ENCODE measurements at regions not wholly inside any gene's neighbourhood (a gene's known extent, or its start where the extent isn't known, plus 50 kb on each side); places are given as distances from the start of the nearest gene placed in this dataset.

DNA sequence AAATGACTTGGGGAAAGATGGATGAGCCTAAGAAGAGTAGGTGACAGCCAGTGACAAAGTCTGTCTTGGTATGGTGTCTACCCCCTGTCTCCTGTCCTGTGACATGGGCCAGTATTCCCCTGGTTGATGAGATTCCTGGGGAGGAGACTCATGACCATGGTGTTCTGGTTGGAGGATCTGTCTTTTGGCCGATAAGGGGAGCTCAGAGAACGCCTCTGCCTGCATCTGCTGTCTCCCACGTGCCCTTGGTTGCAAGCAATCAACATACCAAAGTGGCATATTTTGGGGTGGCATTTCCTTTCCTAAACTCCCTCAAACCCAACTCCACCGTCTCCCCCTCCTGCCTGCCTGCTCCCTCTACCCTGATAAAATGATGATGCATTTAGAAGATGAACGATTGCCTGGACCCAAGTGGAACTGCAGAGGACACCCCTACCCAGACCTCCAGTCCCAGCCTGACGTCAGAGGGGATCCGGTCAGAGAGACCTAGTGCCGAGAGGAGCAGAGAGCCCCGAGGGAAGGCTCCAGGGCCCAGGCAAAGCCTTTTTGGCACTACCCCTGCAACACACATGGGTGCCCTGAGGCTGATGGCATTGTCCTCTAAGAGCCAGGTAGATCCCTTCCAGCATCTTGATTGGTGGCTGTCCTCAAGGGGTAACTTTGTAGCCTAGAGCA, 88.0 kb upstream of the KCNK12 start:
- TF ChIP-seq, protein P1, sequence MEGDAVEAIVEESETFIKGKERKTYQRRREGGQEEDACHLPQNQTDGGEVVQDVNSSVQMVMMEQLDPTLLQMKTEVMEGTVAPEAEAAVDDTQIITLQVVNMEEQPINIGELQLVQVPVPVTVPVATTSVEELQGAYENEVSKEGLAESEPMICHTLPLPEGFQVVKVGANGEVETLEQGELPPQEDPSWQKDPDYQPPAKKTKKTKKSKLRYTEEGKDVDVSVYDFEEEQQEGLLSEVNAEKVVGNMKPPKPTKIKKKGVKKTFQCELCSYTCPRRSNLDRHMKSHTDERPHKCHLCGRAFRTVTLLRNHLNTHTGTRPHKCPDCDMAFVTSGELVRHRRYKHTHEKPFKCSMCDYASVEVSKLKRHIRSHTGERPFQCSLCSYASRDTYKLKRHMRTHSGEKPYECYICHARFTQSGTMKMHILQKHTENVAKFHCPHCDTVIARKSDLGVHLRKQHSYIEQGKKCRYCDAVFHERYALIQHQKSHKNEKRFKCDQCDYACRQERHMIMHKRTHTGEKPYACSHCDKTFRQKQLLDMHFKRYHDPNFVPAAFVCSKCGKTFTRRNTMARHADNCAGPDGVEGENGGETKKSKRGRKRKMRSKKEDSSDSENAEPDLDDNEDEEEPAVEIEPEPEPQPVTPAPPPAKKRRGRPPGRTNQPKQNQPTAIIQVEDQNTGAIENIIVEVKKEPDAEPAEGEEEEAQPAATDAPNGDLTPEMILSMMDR (IDR thresholded peaks at IDR 0.05), result no peak
- no peak for TF ChIP-seq POLR2A (IDR thresholded peaks at IDR 0.05)

Measured in right lobe of liver (tissue), 4 donors.